HL-60 (cell line): ENCODE measurements at regions not wholly inside any gene's neighbourhood (a gene's known extent, or its start where the extent isn't known, plus 50 kb on each side); places are given as distances from the start of the nearest gene placed in this dataset.

Source experiments
- DNase-seq, 2 experiments: peaks; one replicate each; pipeline ENCODE4 v3.0.0-alpha.2; 2010 to 2020; ENCODE audit warnings: low read depth in 1 of 2, low spot score in 1 of 2
- H3K27ac ChIP-seq: fragments of 250-450 bp; sonication (Bioruptor Pico); replicated peaks from 2 replicates; pipeline ENCODE4 v1.5.1; 2020; ENCODE audit warnings: mild to moderate bottlenecking, moderate library complexity
- H3K27me3 ChIP-seq: fragments of 250-450 bp; sonication (Bioruptor Pico); 2 replicates; pipeline ENCODE4 v1.5.1; 2021; ENCODE audit warnings: mild to moderate bottlenecking, moderate library complexity; ENCODE audit not compliant: insufficient read depth, poor library complexity, severe bottlenecking
- H3K4me3 ChIP-seq: replicated peaks from 2 replicates; pipeline ENCODE4 v1.5.1; 2011; ENCODE audit warnings: mild to moderate bottlenecking, control low read depth, low read length; ENCODE audit not compliant: insufficient read depth
- GABPA ChIP-seq: IDR thresholded peaks from 2 replicates; pipeline ENCODE4 v1.6.1; 2012; ENCODE audit warnings: low read depth
- POLR2AphosphoS5 ChIP-seq: IDR thresholded peaks from 2 replicates; pipeline ENCODE4 v1.6.1; 2012; ENCODE audit warnings: low read depth
- SPI1 ChIP-seq: IDR thresholded peaks from 2 replicates; pipeline ENCODE4 v1.6.1; 2012; ENCODE audit warnings: low read depth, mild to moderate bottlenecking, borderline replicate concordance
- TF ChIP-seq, protein P1 (sequence below): IDR thresholded peaks from one replicate; pipeline ENCODE4 v1.5.1; 2011; ENCODE audit warnings: low read length, control low read depth, inconsistent platforms; ENCODE audit not compliant: insufficient read depth
- TF ChIP-seq, protein P2 (sequence below): IDR thresholded peaks from 2 replicates; pipeline ENCODE4 v1.6.1; 2012; ENCODE audit warnings: low read depth; ENCODE audit not compliant: insufficient replicate concordance

DNA sequence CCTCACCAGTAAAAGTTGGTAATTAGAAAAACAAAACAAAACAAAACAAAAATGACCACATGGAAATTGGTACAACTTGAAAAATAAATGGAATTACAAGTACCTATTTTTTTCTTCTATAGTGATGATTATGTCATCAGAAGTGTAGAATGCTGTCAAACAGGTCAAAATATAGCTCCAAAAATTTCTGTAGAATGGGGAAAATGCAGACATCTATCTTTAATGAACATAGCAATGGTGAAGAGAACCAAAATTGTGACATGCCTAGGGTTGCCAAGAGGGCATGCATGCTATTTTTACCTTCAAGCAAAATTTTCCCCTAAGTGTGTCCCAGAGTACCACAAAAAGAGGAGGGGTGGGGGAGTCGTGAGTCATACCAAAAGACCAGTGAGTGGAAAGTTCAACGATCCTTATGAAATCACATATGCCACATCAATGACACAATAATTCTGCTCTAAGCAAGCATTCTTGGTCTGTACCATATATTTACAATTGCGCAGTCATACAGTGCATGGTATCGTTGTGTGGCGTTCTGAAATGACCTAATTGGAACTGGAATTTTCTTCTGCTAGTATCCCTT lies 1436.4 kb downstream of the SUCLG1 start:
- Histone ChIP-seq H3K27me3 (no peaks in the 10 kb centered on the region), H3K27ac (no peak overlapping the region), H3K4me3 (no peak overlapping the region)
- no peak for TF ChIP-seq GABPA
- no peak for TF ChIP-seq SPI1
- TF ChIP-seq, protein P1, sequence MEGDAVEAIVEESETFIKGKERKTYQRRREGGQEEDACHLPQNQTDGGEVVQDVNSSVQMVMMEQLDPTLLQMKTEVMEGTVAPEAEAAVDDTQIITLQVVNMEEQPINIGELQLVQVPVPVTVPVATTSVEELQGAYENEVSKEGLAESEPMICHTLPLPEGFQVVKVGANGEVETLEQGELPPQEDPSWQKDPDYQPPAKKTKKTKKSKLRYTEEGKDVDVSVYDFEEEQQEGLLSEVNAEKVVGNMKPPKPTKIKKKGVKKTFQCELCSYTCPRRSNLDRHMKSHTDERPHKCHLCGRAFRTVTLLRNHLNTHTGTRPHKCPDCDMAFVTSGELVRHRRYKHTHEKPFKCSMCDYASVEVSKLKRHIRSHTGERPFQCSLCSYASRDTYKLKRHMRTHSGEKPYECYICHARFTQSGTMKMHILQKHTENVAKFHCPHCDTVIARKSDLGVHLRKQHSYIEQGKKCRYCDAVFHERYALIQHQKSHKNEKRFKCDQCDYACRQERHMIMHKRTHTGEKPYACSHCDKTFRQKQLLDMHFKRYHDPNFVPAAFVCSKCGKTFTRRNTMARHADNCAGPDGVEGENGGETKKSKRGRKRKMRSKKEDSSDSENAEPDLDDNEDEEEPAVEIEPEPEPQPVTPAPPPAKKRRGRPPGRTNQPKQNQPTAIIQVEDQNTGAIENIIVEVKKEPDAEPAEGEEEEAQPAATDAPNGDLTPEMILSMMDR = no peak
- no peak for TF ChIP-seq POLR2AphosphoS5
- TF ChIP-seq, protein P2, sequence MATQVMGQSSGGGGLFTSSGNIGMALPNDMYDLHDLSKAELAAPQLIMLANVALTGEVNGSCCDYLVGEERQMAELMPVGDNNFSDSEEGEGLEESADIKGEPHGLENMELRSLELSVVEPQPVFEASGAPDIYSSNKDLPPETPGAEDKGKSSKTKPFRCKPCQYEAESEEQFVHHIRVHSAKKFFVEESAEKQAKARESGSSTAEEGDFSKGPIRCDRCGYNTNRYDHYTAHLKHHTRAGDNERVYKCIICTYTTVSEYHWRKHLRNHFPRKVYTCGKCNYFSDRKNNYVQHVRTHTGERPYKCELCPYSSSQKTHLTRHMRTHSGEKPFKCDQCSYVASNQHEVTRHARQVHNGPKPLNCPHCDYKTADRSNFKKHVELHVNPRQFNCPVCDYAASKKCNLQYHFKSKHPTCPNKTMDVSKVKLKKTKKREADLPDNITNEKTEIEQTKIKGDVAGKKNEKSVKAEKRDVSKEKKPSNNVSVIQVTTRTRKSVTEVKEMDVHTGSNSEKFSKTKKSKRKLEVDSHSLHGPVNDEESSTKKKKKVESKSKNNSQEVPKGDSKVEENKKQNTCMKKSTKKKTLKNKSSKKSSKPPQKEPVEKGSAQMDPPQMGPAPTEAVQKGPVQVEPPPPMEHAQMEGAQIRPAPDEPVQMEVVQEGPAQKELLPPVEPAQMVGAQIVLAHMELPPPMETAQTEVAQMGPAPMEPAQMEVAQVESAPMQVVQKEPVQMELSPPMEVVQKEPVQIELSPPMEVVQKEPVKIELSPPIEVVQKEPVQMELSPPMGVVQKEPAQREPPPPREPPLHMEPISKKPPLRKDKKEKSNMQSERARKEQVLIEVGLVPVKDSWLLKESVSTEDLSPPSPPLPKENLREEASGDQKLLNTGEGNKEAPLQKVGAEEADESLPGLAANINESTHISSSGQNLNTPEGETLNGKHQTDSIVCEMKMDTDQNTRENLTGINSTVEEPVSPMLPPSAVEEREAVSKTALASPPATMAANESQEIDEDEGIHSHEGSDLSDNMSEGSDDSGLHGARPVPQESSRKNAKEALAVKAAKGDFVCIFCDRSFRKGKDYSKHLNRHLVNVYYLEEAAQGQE = no peak
- DNase-seq = peak in 1 of 2 experiments; percentile 1

DNA sequence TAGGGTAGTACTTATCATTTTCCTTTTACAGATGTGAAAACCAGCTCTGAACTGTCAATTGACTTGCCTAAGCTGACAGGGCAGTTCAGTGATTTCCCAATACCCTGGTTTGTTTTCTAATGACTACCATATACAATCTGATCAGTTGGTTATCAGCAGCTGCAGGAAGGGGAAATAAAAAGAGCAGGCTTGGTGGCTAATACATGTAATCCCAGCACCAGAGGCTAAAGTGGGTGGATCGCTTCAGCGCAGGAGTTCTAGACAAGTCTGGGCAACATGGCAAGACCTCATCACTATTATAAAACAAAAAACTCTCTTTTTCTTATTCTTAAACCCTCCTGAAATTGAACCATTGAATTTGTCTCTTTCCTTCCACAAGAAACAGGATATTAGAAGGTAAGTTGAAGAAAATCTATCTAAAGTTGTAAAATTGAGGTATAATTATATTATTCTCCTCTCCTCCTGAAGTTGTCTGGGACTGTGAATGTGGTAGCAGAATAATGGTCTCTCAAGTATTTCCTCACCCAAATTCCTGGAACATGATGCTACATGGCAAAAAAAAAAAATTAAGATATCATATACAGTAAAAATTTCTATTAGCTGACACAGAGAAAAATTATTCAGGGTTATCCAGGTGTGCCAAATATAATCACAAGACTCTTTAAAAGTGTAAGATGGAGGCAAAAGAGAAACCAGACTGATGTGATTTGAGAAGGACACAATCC lies 1441.6 kb downstream of the SUCLG1 start:
- no peak overlapping the region for H3K4me3 ChIP-seq
- H3K27me3 ChIP-seq = no peaks in the 10 kb centered on the region
- DNase-seq = no peak
- TF ChIP-seq POLR2AphosphoS5 = no peak
- TF ChIP-seq SPI1 = no peak
- TF ChIP-seq GABPA = no peak
- TF ChIP-seq, protein P1 = no peak
- TF ChIP-seq, protein P2 = no peak
- no peak overlapping the region for H3K27ac ChIP-seq

DNA sequence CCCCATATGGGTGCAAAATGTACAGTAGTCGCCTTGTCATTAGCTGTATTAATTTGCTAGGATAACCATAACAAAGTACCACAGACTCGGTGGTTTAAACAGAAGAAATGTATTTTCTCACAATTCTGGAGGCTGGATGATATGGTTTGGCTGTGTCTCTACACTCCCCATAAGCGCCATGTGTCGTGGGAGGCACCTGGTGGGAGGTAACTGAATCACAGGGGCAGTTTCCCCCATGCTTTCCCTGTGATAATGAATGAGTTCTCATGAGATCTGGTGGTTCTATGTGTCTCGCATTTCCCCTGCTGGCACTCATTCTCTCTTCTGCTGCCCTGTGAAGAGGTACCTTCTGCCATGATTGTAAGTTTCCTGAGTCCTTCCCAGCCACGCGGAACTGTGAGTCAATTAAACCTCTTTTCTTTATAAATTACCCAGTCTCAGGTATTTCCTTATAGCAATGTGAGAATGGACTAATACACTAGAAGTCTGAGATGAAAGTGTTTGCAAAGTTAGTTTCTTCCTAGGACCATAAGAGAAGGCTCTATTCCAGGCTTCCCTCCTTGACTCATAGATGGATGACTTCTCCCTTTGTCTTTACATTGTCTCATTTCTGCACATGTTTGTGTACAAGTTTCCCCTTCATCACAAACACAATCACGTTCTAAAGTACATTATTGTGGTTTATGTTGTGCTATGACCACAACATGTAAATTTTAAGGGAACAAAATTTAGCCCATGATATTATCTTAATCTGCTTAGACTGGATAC lies 1442.6 kb downstream of the SUCLG1 start:
- Histone ChIP-seq H3K4me3 (no peak overlapping the region), H3K27ac (no peak overlapping the region), H3K27me3 (no peaks in the 10 kb centered on the region)
- DNase-seq = no peak
- TF ChIP-seq, protein P2 = no peak
- no peak for TF ChIP-seq SPI1
- TF ChIP-seq, protein P1 = no peak
